GM21825 (cell line): ENCODE measurements at regions not wholly inside any gene's neighbourhood (a gene's known extent, or its start where the extent isn't known, plus 50 kb on each side); places are given as distances from the start of the nearest gene placed in this dataset.
A peak's percentile ranks its signal among the peaks of the same experiment; 100 is the strongest.
"Not testable (repeated sequence)": the region's sequence is repeated elsewhere in the genome, so short reads cannot be mapped to it uniquely, and the experiment has no call there.

Experiments used
- ATAC-seq: cut with Tn5 transposase; IDR thresholded peaks from one replicate; pipeline ENCODE4 v1.9.1; 2021; ENCODE audit warnings: mild to moderate bottlenecking, moderate library complexity; ENCODE audit not compliant: unreplicated experiment

- ATAC-seq: no peak
Observed at GRCh38 chr6:105882121-105882803, 203.9 kb upstream of the PRDM1 start.

GRCh38 chr6:105881608-105882007, 204.5 kb upstream of the PRDM1 start:
- no peak for ATAC-seq

GRCh38 chr6:105880030-105880492, 206.1 kb upstream of the PRDM1 start:
- peak; percentile 62 for ATAC-seq

GRCh38 chr6:105879146-105879545, 207.0 kb upstream of the PRDM1 start:
- no peak for ATAC-seq

GRCh38 chr6:105875974-105876640, 210.0 kb upstream of the PRDM1 start:
- ATAC-seq: no peak

- ATAC-seq: no peak
Observed at GRCh38 chr6:105874835-105875626, 211.1 kb upstream of the PRDM1 start.

GRCh38 chr6:105873799-105874198, 212.3 kb upstream of the PRDM1 start:
- no peak for ATAC-seq

GRCh38 chr6:105873211-105873704, 212.9 kb upstream of the PRDM1 start:
- ATAC-seq: no peak

- ATAC-seq: no peak
Observed at GRCh38 chr6:105872249-105872648, 213.9 kb upstream of the PRDM1 start.

GRCh38 chr6:105871542-105871941, 214.6 kb upstream of the PRDM1 start:
- no peak for ATAC-seq

- no peak for ATAC-seq
Observed at GRCh38 chr6:105869835-105870440, 216.2 kb upstream of the PRDM1 start.

GRCh38 chr6:105868823-105869460, 217.2 kb upstream of the PRDM1 start:
- no peak for ATAC-seq

GRCh38 chr6:105867821-105868220, 218.3 kb upstream of the PRDM1 start:
- no peak for ATAC-seq

- ATAC-seq: no peak
Observed at GRCh38 chr6:105867277-105867676, 218.9 kb upstream of the PRDM1 start.

- no peak for ATAC-seq
Observed at GRCh38 chr6:105862936-105863607, 223.1 kb upstream of the PRDM1 start.

- ATAC-seq: not testable (repeated sequence)
Observed at GRCh38 chr6:105860927-105861326, 225.2 kb upstream of the PRDM1 start.

GRCh38 chr6:105859457-105859856, 226.7 kb upstream of the PRDM1 start:
- ATAC-seq: no peak

- ATAC-seq: not testable (repeated sequence)
Observed at GRCh38 chr6:105858639-105859038, 227.5 kb upstream of the PRDM1 start.

GRCh38 chr6:105855433-105855832, 230.7 kb upstream of the PRDM1 start:
- ATAC-seq: no peak

GRCh38 chr6:105853979-105854378, 232.2 kb upstream of the PRDM1 start:
- not testable (repeated sequence) for ATAC-seq
